SK-N-SH (cell line): ENCODE measurements at regions not wholly inside any gene's neighbourhood (a gene's known extent, or its start where the extent isn't known, plus 50 kb on each side); places are given as distances from the start of the nearest gene placed in this dataset.

Source experiments
- CTCF ChIA-PET: fragments of 300-600, 350-600 bp; formaldehyde crosslinking; extraction: SDS; loops from one replicate; lab custom pipeline; 2021; lab: Yijun Ruan, JAX
- POLR2A ChIA-PET: fragments of 350-600 bp; sonication (Branson Sonifier 250); formaldehyde crosslinking; extraction: SDS; loops from one replicate; lab custom pipeline; 2020; ENCODE audit warnings: antibody characterized with exemption, inconsistent platforms; lab: Yijun Ruan, JAX
- DNase-seq: peaks from one replicate; pipeline ENCODE4 v3.0.0; 2012
- H2AFZ ChIP-seq: fragments of 200-600 bp; sonication (generic); 2 replicates; pipeline ENCODE4 v1.8.1; 2016; ENCODE audit warnings: antibody characterized with exemption, mild to moderate bottlenecking, low read depth
- H3F3A ChIP-seq: fragments of 200-600 bp; sonication (generic); replicated peaks from 2 replicates; pipeline ENCODE3; 2016; ENCODE audit warnings: antibody characterized with exemption, mild to moderate bottlenecking; ENCODE audit not compliant: insufficient read depth
- H3K27ac ChIP-seq, 2 experiments: fragments of 200-500 bp in 1 of 2; fragments of 200-600 bp in 1 of 2; sonication (Bioruptor generic) in 1 of 2; sonication (generic), shearing (Covaris generic) in 1 of 2; 2 replicates each; pipeline versions ENCODE4 v1.5.1 to v1.6.1; 2014 to 2016; ENCODE audit warnings: low read depth in 2 of 2, inconsistent platforms in 1 of 2, low read length in 1 of 2, mild to moderate bottlenecking in 1 of 2, mixed read lengths in 1 of 2
- H3K27me3 ChIP-seq: fragments of 200-600 bp; sonication (generic), shearing (Covaris generic); 2 replicates; pipeline ENCODE4 v1.6.1; 2016; ENCODE audit warnings: mixed run types; ENCODE audit not compliant: insufficient read depth
- H3K36me3 ChIP-seq, 2 experiments: fragments of 200-500 bp in 1 of 2; fragments of 200-600 bp in 1 of 2; sonication (Bioruptor generic) in 1 of 2; sonication (generic) in 1 of 2; replicated peaks in 1 of 2; 2 replicates each; pipeline versions ENCODE3 to v1.5.1; 2014 to 2016; ENCODE audit warnings: low read length in 1 of 2, mild to moderate bottlenecking in 1 of 2; ENCODE audit not compliant: insufficient read depth in 2 of 2, control insufficient read depth in 1 of 2
- H3K4me1 ChIP-seq, 2 experiments: fragments of 200-500 bp in 1 of 2; fragments of 200-600 bp in 1 of 2; sonication (Bioruptor generic) in 1 of 2; sonication (generic), shearing (Covaris generic) in 1 of 2; 2 replicates each; pipeline versions ENCODE4 v1.5.1 to v1.6.1; 2014 to 2016; ENCODE audit warnings: low read depth in 1 of 2, low read length in 1 of 2, mixed run types in 1 of 2; ENCODE audit not compliant: insufficient read depth in 2 of 2, control insufficient read depth in 1 of 2
- H3K4me2 ChIP-seq: fragments of 200-600 bp; sonication (generic), shearing (Covaris generic); 2 replicates; pipeline ENCODE4 v1.6.1; 2017; ENCODE audit warnings: mixed run types
- H3K4me3 ChIP-seq, 2 experiments: fragments of 200-500 bp in 1 of 2; fragments of 200-600 bp in 1 of 2; sonication (Bioruptor generic) in 1 of 2; sonication (generic), shearing (Covaris generic) in 1 of 2; 2 replicates each; pipeline versions ENCODE4 v1.5.1 to v1.8.1; 2014 to 2016; ENCODE audit warnings: low read depth in 2 of 2, inconsistent platforms in 1 of 2, low read length in 1 of 2, mild to moderate bottlenecking in 1 of 2, mixed read lengths in 1 of 2, moderate library complexity in 1 of 2
- H3K79me2 ChIP-seq: fragments of 200-600 bp; sonication (generic); 2 replicates; pipeline ENCODE4 v1.8.1; 2017; ENCODE audit warnings: mild to moderate bottlenecking; ENCODE audit not compliant: insufficient read depth
- H3K9ac ChIP-seq: fragments of 200-600 bp; sonication (generic); 2 replicates; pipeline ENCODE4 v1.6.1; 2017; ENCODE audit warnings: mixed run types
- H3K9me2 ChIP-seq: fragments of 200-600 bp; sonication (generic); 2 replicates; pipeline ENCODE4 v1.6.1; 2017; ENCODE audit warnings: mixed run types
- H3K9me3 ChIP-seq: fragments of 200-600 bp; sonication (generic); 2 replicates; pipeline ENCODE4 v1.6.1; 2017; ENCODE audit warnings: mixed run types, mild to moderate bottlenecking, moderate library complexity
- H4K20me1 ChIP-seq: fragments of 200-600 bp; sonication (generic); 2 replicates; pipeline ENCODE4 v1.6.1; 2017; ENCODE audit warnings: mild to moderate bottlenecking, mixed run types; ENCODE audit not compliant: insufficient read depth
- ELF1 ChIP-seq: IDR thresholded peaks from 2 replicates; pipeline ENCODE4 v1.4.0; 2012
- EP300 ChIP-seq, 2 experiments: IDR thresholded peaks; 2 replicates each; pipeline versions ENCODE4 v1.4.0 to v1.6.1; 2012; ENCODE audit warnings: borderline replicate concordance in 1 of 2, low read depth in 1 of 2, low read length in 1 of 2
- EZH2phosphoT487 ChIP-seq: fragments of 200-600 bp; sonication (generic); IDR thresholded peaks from 2 replicates; pipeline ENCODE4 v1.6.1; 2017; ENCODE audit warnings: low read depth, mixed run types, mild to moderate bottlenecking, antibody characterized with exemption, moderate library complexity, borderline replicate concordance
- FOSL2 ChIP-seq: IDR thresholded peaks from 2 replicates; pipeline ENCODE4 v1.4.0; 2012; ENCODE audit warnings: low read depth, mild to moderate bottlenecking, moderate library complexity, borderline replicate concordance
- FOXJ3 ChIP-seq: sonication (generic); formaldehyde crosslinking; IDR thresholded peaks from 2 replicates; pipeline ENCODE4 v1.5.1; 2020; ENCODE audit warnings: mild to moderate bottlenecking, missing genetic modification reagents
- RCOR1 ChIP-seq: fragments of 150-350 bp; IDR thresholded peaks from 2 replicates; pipeline ENCODE4 v1.6.1; 2017; ENCODE audit warnings: antibody characterized with exemption, low read length
- RFX5 ChIP-seq: IDR thresholded peaks from 2 replicates; pipeline ENCODE4 v1.6.1; 2012; ENCODE audit warnings: mild to moderate bottlenecking, improper control_type of control experiment, low read length
- SIN3A ChIP-seq: IDR thresholded peaks from 2 replicates; pipeline ENCODE4 v1.6.1; 2012; ENCODE audit warnings: low read depth, mild to moderate bottlenecking, low read length, moderate library complexity, borderline replicate concordance
- TEAD4 ChIP-seq: IDR thresholded peaks from 2 replicates; pipeline ENCODE4 v1.4.0; 2012; ENCODE audit warnings: mild to moderate bottlenecking, borderline replicate concordance; ENCODE audit not compliant: insufficient read depth
- WGBS: methylation state at CpG from one replicate; pipeline ENCODE4 v1.1.6; 2017; ENCODE audit warnings: low lambda C conversion rate; 5-methylcytosine and 5-hydroxymethylcytosine counted together
- TF ChIP-seq, protein P1 (sequence below): IDR thresholded peaks from 2 replicates; pipeline ENCODE4 v1.4.0; 2012; ENCODE audit warnings: low read depth
- TF ChIP-seq, protein P2 (sequence below): IDR thresholded peaks from 2 replicates; pipeline ENCODE4 v1.4.0; 2012; ENCODE audit warnings: low read depth, borderline replicate concordance
- TF ChIP-seq, protein P3 (sequence below): fragments of 200-600 bp; sonication (generic); IDR thresholded peaks from 2 replicates; pipeline ENCODE4 v1.6.1; 2017; ENCODE audit warnings: antibody characterized with exemption, mild to moderate bottlenecking, moderate library complexity
- TF ChIP-seq, protein P4 (sequence below): fragments of 150-350 bp; IDR thresholded peaks from 2 replicates; pipeline ENCODE4 v1.6.1; 2017; ENCODE audit warnings: antibody characterized with exemption, low read length, low read depth, borderline replicate concordance

DNA sequence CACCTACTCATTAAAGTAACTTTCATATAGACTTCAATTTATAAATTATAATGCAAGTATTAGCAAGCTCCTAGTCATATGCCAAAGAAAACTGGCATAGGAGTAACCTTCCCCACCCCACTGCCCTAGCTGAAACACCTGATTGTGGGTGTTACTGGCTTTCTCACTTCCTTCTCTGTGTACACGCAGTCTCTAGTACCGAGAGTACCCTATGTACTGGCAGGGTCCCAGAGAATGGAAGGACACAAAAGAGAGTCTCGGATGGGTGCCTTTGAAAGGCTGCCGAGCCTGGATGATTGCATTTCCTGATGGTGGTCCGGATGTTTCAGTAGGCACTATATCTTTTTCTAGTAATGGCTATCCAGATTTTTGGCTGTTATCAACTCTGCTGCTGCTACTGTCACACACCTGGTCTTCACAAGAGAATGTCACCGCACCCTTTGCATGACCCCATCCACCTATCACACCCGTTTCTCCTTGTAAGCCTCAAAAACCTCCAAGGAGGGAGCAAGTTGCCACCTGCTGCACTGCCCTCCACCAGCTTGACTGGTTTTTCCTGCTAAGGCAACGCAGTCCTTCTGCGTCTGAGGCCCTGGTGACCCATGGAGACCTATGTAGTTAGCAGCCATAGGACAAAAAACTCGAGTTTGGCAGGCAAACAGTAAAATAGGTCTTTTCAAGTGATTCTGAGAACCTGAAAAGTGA is 53.8 kb upstream of the CLINT1 start:
- no peaks in the 10 kb centered on the region for H3K79me2 ChIP-seq
- ChIA-PET CTCF (no interaction called here), POLR2A (no interaction called here)
- no peaks in the 10 kb centered on the region for H3K27me3 ChIP-seq
- no peaks in the 10 kb centered on the region for H3K36me3 ChIP-seq
- no peak overlapping the region for H2AFZ ChIP-seq
- no peak overlapping the region for H3K27ac ChIP-seq
- no peaks in the 10 kb centered on the region for H3K9me3 ChIP-seq
- no peaks in the 10 kb centered on the region for H4K20me1 ChIP-seq
- peaks cover 0 to 13% of the 10 kb centered on the region in 2 experiments; a peak in 2 of 4 replicates for H3K4me1 ChIP-seq
- H3K4me2 ChIP-seq: no peak overlapping the region
- no peak overlapping the region for H3K4me3 ChIP-seq
- no peaks in the 10 kb centered on the region for H3K9me2 ChIP-seq
- no peak overlapping the region for H3K9ac ChIP-seq
- H3F3A ChIP-seq: no peaks in the 10 kb centered on the region
- TF ChIP-seq SIN3A: no peak
- TF ChIP-seq, protein P1, sequence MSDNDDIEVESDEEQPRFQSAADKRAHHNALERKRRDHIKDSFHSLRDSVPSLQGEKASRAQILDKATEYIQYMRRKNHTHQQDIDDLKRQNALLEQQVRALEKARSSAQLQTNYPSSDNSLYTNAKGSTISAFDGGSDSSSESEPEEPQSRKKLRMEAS: no peak
- no peak for TF ChIP-seq EZH2phosphoT487
- TF ChIP-seq, protein P2, sequence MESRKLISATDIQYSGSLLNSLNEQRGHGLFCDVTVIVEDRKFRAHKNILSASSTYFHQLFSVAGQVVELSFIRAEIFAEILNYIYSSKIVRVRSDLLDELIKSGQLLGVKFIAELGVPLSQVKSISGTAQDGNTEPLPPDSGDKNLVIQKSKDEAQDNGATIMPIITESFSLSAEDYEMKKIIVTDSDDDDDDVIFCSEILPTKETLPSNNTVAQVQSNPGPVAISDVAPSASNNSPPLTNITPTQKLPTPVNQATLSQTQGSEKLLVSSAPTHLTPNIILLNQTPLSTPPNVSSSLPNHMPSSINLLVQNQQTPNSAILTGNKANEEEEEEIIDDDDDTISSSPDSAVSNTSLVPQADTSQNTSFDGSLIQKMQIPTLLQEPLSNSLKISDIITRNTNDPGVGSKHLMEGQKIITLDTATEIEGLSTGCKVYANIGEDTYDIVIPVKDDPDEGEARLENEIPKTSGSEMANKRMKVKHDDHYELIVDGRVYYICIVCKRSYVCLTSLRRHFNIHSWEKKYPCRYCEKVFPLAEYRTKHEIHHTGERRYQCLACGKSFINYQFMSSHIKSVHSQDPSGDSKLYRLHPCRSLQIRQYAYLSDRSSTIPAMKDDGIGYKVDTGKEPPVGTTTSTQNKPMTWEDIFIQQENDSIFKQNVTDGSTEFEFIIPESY: no peak
- no peak for TF ChIP-seq RCOR1
- TF ChIP-seq, protein P3, sequence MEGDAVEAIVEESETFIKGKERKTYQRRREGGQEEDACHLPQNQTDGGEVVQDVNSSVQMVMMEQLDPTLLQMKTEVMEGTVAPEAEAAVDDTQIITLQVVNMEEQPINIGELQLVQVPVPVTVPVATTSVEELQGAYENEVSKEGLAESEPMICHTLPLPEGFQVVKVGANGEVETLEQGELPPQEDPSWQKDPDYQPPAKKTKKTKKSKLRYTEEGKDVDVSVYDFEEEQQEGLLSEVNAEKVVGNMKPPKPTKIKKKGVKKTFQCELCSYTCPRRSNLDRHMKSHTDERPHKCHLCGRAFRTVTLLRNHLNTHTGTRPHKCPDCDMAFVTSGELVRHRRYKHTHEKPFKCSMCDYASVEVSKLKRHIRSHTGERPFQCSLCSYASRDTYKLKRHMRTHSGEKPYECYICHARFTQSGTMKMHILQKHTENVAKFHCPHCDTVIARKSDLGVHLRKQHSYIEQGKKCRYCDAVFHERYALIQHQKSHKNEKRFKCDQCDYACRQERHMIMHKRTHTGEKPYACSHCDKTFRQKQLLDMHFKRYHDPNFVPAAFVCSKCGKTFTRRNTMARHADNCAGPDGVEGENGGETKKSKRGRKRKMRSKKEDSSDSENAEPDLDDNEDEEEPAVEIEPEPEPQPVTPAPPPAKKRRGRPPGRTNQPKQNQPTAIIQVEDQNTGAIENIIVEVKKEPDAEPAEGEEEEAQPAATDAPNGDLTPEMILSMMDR: no peak
- TF ChIP-seq FOXJ3 (CRISPR knock-in tag): no peak
- no peak for TF ChIP-seq TEAD4
- TF ChIP-seq FOSL2: no peak
- TF ChIP-seq ELF1: no peak
- TF ChIP-seq EP300 (IDR thresholded peaks at IDR 0.05; ENCODE audit: borderline replicate concordance in 1 of 2, low read depth in 1 of 2, low read length in 1 of 2): no peak
- TF ChIP-seq, protein P4, sequence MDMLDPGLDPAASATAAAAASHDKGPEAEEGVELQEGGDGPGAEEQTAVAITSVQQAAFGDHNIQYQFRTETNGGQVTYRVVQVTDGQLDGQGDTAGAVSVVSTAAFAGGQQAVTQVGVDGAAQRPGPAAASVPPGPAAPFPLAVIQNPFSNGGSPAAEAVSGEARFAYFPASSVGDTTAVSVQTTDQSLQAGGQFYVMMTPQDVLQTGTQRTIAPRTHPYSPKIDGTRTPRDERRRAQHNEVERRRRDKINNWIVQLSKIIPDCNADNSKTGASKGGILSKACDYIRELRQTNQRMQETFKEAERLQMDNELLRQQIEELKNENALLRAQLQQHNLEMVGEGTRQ: no peak
- TF ChIP-seq RFX5: no peak
- 83% methylated on average over 10 of the region's 10 CpGs for WGBS
- no peak for DNase-seq
